ENCODE measurements at regions not wholly inside any gene's neighbourhood (a gene's known extent, or its start where the extent isn't known, plus 50 kb on each side); places are given as distances from the start of the nearest gene placed in this dataset.

DNA sequence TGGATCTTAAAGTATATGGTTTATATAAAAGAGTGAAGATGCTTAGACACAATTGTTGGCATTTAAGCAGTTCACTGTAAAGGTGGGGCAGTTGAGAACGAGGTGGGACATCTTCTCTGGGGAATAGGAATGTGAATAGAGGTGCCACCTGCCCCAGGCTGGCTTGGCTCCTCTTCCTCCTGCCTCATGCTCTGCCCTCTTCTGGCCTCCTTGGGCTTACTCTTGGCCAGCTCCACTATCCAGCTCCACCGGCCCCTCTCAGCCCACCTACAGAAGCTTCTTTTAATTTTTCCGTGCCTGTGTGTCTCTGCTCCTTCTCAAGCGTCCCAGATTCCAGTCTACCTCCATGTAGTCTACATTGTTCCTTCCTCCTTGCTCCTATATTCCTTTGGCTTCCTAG is 122.1 kb downstream of the NUF2 start:
- no peaks in the 10 kb centered on the region for H3K27me3 ChIP-seq (replicated peaks; ENCODE audit: insufficient read depth)
- no peaks in the 10 kb centered on the region for H3K9me3 ChIP-seq
- no peaks in the 10 kb centered on the region for H3K36me3 ChIP-seq
- DNase-seq (ENCODE audit: low spot score): no peak
- intact Hi-C loops (cut with DNase I): no loop called here
- WGBS: 89% methylated on average over 4 of the region's 4 CpGs
- no peak overlapping the region for H3K4me3 ChIP-seq
- no peak for TF ChIP-seq POLR2AphosphoS5 (IDR thresholded peaks at IDR 0.05)
- TF ChIP-seq POLR2A (IDR thresholded peaks at IDR 0.05): no peak
- TF ChIP-seq, protein P1, sequence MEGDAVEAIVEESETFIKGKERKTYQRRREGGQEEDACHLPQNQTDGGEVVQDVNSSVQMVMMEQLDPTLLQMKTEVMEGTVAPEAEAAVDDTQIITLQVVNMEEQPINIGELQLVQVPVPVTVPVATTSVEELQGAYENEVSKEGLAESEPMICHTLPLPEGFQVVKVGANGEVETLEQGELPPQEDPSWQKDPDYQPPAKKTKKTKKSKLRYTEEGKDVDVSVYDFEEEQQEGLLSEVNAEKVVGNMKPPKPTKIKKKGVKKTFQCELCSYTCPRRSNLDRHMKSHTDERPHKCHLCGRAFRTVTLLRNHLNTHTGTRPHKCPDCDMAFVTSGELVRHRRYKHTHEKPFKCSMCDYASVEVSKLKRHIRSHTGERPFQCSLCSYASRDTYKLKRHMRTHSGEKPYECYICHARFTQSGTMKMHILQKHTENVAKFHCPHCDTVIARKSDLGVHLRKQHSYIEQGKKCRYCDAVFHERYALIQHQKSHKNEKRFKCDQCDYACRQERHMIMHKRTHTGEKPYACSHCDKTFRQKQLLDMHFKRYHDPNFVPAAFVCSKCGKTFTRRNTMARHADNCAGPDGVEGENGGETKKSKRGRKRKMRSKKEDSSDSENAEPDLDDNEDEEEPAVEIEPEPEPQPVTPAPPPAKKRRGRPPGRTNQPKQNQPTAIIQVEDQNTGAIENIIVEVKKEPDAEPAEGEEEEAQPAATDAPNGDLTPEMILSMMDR (IDR thresholded peaks at IDR 0.05): no peak
- no peak overlapping the region for H3K27ac ChIP-seq
- H3K4me1 ChIP-seq (replicated peaks): no peaks in the 10 kb centered on the region

DNA sequence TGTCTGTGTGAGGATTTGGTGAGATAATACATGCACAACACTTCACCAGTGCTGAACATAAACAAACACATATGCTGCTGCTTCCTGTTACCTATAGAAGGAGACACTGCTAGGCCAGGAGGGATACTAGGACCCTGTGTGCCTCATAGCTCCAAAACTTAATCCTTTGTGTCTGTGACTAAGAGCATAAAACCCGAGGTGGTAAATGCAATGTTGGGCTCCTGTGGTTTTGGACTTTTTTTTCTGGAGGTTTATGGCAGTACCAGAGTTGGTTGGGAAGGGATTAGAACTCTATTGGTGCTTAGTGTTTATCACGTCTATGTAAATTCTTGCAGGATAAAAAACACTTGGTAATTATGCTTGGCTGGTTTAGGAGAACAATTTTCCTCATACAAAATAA is 122.9 kb downstream of the NUF2 start:
- TF ChIP-seq POLR2AphosphoS5 (IDR thresholded peaks at IDR 0.05) (no peak), POLR2A (IDR thresholded peaks at IDR 0.05) (no peak)
- TF ChIP-seq, protein P1 (IDR thresholded peaks at IDR 0.05): no peak
- Histone ChIP-seq H3K4me3 (no peak overlapping the region), H3K36me3 (no peaks in the 10 kb centered on the region), H3K27me3 (replicated peaks; ENCODE audit: insufficient read depth) (no peaks in the 10 kb centered on the region), H3K4me1 (replicated peaks) (no peaks in the 10 kb centered on the region), H3K9me3 (no peaks in the 10 kb centered on the region), H3K27ac (no peak overlapping the region)
- WGBS: 42% methylated on average over 2 of the region's 2 CpGs
- intact Hi-C loops (cut with DNase I): no loop called here
- no peak for DNase-seq (ENCODE audit: low spot score)

DNA sequence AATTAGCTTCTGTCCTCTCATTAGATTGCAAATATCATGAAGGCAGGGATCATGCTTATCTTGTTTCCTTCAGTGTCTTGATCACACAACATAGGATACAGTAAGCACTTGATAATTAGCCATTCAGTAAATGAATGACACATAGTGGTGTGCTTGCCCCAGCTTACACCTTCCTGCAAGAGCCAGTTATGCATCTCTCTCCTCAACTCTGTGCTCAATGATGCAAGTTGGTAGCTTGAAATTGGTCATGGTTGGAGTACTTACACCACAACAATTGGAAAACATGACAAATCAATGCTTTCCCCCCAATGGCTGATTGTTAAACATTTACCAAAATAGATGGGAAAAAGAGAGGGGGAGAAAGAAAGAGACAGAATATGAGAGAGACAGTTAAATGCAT is 129.2 kb downstream of the NUF2 start:
- intact Hi-C loops (cut with DNase I): no loop called here
- no peaks in the 10 kb centered on the region for H3K4me1 ChIP-seq (replicated peaks)
- no peak for DNase-seq (ENCODE audit: low spot score)

DNA sequence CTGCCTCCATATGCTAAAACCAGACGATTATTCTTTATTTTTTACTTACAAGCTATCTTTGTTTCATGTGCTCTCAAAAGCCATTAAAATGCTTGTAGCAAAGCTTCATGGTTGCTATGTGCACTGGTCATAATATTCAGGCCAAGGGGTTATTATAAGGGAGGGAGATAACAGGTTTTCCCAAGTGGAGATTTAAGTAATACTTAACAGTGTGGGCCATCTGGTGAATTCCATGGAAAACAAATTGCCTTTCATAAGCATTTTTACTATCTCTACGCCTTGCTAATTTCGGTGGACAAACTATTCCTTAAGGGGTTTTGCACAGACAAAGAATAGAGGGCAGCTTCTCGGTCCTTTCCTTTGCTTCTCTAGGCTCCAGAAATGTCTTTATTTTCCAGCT is 137.8 kb downstream of the NUF2 start:
- TF ChIP-seq POLR2A (IDR thresholded peaks at IDR 0.05): no peak
- TF ChIP-seq, protein P1 (IDR thresholded peaks at IDR 0.05): no peak
- TF ChIP-seq POLR2AphosphoS5 (IDR thresholded peaks at IDR 0.05): no peak
- no peak for DNase-seq (ENCODE audit: low spot score)
- Histone ChIP-seq H3K4me3 (no peak overlapping the region), H3K4me1 (replicated peaks) (no peaks in the 10 kb centered on the region), H3K9me3 (no peaks in the 10 kb centered on the region), H3K27me3 (replicated peaks; ENCODE audit: insufficient read depth) (no peaks in the 10 kb centered on the region), H3K27ac (no peak overlapping the region), H3K36me3 (no peaks in the 10 kb centered on the region)
- 83% methylated on average over 4 of the region's 4 CpGs for WGBS
- intact Hi-C loops (cut with DNase I): no loop called here

More for the DNA sequence above, 129.2 kb downstream of the NUF2 start:
- no peaks in the 10 kb centered on the region for H3K9me3 ChIP-seq
- no peak overlapping the region for H3K27ac ChIP-seq
- H3K27me3 ChIP-seq (replicated peaks; ENCODE audit: insufficient read depth): no peaks in the 10 kb centered on the region
- TF ChIP-seq POLR2AphosphoS5 (IDR thresholded peaks at IDR 0.05): no peak
- TF ChIP-seq POLR2A (IDR thresholded peaks at IDR 0.05): no peak
- TF ChIP-seq, protein P1 (IDR thresholded peaks at IDR 0.05): no peak
- H3K36me3 ChIP-seq: no peaks in the 10 kb centered on the region
- H3K4me3 ChIP-seq: no peak overlapping the region

DNA sequence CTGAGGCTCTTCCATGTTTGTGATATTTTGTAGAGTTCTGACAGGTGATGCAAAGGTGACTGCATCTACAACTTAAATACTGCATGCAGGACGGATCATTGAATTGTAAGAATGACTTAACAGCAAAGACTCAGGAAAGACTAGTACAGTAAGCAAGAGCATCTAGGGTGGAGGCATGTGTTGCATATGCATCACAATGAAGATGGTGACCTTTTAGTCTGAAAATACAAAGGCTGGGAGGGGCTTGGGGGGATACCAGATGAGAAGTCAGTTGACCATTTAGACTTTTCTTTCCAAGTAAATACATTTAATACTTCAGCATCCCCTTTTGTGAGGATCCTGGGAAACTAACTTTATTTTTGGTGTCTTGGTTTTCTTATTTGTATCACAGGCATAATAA is 145.5 kb downstream of the NUF2 start:
- H3K9me3 ChIP-seq: no peaks in the 10 kb centered on the region
- H3K36me3 ChIP-seq: no peaks in the 10 kb centered on the region
- no peaks in the 10 kb centered on the region for H3K27me3 ChIP-seq (replicated peaks; ENCODE audit: insufficient read depth)
- DNase-seq (ENCODE audit: low spot score): no peak
- intact Hi-C loops (cut with DNase I): no loop called here
- TF ChIP-seq POLR2A (IDR thresholded peaks at IDR 0.05): no peak
- TF ChIP-seq POLR2AphosphoS5 (IDR thresholded peaks at IDR 0.05): no peak
- TF ChIP-seq, protein P1 (IDR thresholded peaks at IDR 0.05): no peak
- no peaks in the 10 kb centered on the region for H3K4me1 ChIP-seq (replicated peaks)
- no peak overlapping the region for H3K27ac ChIP-seq
- WGBS: 89% methylated on average over 1 of the region's 1 CpG
- no peak overlapping the region for H3K4me3 ChIP-seq

All from prostate gland (tissue), 2 donors.